ENCODE measurements at regions not wholly inside any gene's neighbourhood (a gene's known extent, or its start where the extent isn't known, plus 50 kb on each side); places are given as distances from the start of the nearest gene placed in this dataset.

DNA sequence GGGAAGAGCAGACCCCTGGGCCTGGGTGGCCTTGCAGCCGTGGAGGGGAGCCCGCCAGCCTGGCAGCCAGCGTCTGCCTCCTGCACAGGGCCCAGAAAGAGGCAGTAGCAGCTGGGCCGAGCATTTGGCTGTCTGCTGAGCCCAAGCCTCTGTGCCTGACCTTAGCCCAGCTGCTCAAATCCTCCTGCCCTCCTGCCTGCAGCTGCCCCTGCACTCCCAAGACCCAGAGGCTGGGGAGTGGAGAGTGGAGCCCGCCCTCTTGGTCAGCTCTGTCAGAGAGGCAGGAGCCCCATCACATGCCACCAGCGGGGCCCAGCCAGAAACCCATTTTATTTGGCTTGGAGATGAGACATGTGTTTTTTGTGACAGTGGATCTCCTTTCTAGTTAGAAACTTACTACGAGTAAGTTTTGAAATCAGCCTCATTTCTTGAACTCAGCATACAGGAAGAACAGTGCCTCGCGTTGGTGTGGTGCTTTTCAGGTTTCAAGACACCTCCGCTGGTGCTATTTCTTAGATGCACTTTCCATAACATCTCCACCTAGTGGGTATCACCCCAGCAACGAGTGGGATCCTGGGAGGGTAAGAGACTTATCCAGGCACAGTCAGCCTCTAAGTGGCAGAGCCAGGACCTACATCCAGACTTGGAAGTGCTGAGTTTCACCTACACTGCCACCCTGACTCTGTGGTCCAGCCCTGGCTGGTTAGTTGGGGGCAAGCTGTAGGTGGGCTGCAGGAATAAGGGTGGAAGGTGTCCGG, 477.1 kb downstream of the RPS24 start:
- TF ChIP-seq, protein P1, sequence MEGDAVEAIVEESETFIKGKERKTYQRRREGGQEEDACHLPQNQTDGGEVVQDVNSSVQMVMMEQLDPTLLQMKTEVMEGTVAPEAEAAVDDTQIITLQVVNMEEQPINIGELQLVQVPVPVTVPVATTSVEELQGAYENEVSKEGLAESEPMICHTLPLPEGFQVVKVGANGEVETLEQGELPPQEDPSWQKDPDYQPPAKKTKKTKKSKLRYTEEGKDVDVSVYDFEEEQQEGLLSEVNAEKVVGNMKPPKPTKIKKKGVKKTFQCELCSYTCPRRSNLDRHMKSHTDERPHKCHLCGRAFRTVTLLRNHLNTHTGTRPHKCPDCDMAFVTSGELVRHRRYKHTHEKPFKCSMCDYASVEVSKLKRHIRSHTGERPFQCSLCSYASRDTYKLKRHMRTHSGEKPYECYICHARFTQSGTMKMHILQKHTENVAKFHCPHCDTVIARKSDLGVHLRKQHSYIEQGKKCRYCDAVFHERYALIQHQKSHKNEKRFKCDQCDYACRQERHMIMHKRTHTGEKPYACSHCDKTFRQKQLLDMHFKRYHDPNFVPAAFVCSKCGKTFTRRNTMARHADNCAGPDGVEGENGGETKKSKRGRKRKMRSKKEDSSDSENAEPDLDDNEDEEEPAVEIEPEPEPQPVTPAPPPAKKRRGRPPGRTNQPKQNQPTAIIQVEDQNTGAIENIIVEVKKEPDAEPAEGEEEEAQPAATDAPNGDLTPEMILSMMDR (IDR thresholded peaks at IDR 0.05; ENCODE audit: borderline replicate concordance) = no peak
- peaks cover 9% of the 10 kb centered on the region for H3K4me1 ChIP-seq
- no peaks in the 10 kb centered on the region for H3K27me3 ChIP-seq (ENCODE audit: low read depth)
- no peak for DNase-seq
- H3K4me3 ChIP-seq = no peak overlapping the region
- intact Hi-C loops (cut with micrococcal nuclease) = no loop called here
- no peaks in the 10 kb centered on the region for H3K9me3 ChIP-seq (replicated peaks)
- no peak overlapping the region for H3K27ac ChIP-seq (replicated peaks)
- no peaks in the 10 kb centered on the region for H3K36me3 ChIP-seq

GRCh38 chr10:78511324-78512204, 477.9 kb downstream of the RPS24 start:
- Histone ChIP-seq H3K4me1 (peaks cover 9% of the 10 kb centered on the region), H3K9me3 (replicated peaks) (no peaks in the 10 kb centered on the region), H3K36me3 (no peaks in the 10 kb centered on the region), H3K27me3 (ENCODE audit: low read depth) (no peaks in the 10 kb centered on the region), H3K27ac (replicated peaks) (no peak overlapping the region), H3K4me3 (no peak overlapping the region)
- TF ChIP-seq, protein P1 (IDR thresholded peaks at IDR 0.05; ENCODE audit: borderline replicate concordance) = no peak
- intact Hi-C loops (cut with micrococcal nuclease) = no loop called here
- no peak for DNase-seq

GRCh38 chr10:78512205-78512550, 478.5 kb downstream of the RPS24 start:
- intact Hi-C loops (cut with micrococcal nuclease) = no loop called here
- no peak overlapping the region for H3K27ac ChIP-seq (replicated peaks)
- H3K36me3 ChIP-seq = no peaks in the 10 kb centered on the region
- H3K27me3 ChIP-seq (ENCODE audit: low read depth) = no peaks in the 10 kb centered on the region
- TF ChIP-seq, protein P1 (IDR thresholded peaks at IDR 0.05; ENCODE audit: borderline replicate concordance) = no peak
- H3K4me3 ChIP-seq = no peak overlapping the region
- peaks cover 9% of the 10 kb centered on the region for H3K4me1 ChIP-seq
- DNase-seq = no peak
- H3K9me3 ChIP-seq (replicated peaks) = no peaks in the 10 kb centered on the region

- Histone ChIP-seq H3K36me3 (no peaks in the 10 kb centered on the region), H3K4me1 (peaks cover 9% of the 10 kb centered on the region), H3K27ac (replicated peaks) (no peak overlapping the region), H3K27me3 (ENCODE audit: low read depth) (peaks cover 4% of the 10 kb centered on the region), H3K4me3 (no peak overlapping the region), H3K9me3 (replicated peaks) (no peaks in the 10 kb centered on the region)
- DNase-seq = no peak
- TF ChIP-seq, protein P1 (IDR thresholded peaks at IDR 0.05; ENCODE audit: borderline replicate concordance) = no peak
- intact Hi-C loops (cut with micrococcal nuclease) = no loop called here
Measured at GRCh38 chr10:78513330-78513729, 479.7 kb downstream of the RPS24 start.

DNA sequence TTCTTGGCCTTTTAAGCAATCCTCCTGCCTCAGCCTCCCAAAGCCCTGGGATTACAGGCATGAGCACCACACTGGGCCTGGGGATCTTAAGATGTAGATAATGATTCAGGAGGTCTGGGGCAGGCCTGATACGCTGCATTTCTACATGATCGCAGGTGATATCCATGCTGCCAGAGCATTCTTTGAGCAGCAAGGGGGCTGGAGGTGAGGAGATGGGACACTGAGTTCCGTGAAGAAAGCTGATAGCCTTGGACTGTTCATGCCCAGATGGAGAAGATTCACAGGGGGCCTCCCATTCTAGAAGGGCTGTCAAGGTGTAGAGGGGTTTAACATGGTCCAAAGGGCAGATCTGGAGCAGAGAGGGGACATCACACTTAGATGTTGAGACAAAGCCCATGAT, 480.3 kb downstream of the RPS24 start:
- Histone ChIP-seq H3K4me1 (peaks cover 9% of the 10 kb centered on the region), H3K4me3 (no peak overlapping the region), H3K27me3 (ENCODE audit: low read depth) (peaks cover 4% of the 10 kb centered on the region), H3K36me3 (no peaks in the 10 kb centered on the region), H3K9me3 (replicated peaks) (no peaks in the 10 kb centered on the region), H3K27ac (replicated peaks) (no peak overlapping the region)
- DNase-seq = no peak
- intact Hi-C loops (cut with micrococcal nuclease) = no loop called here
- TF ChIP-seq, protein P1 (IDR thresholded peaks at IDR 0.05; ENCODE audit: borderline replicate concordance) = no peak
